Neural crest cell (in vitro differentiated cells): ENCODE measurements at regions not wholly inside any gene's neighbourhood (a gene's known extent, or its start where the extent isn't known, plus 50 kb on each side); places are given as distances from the start of the nearest gene placed in this dataset.

Experiments
- DNase-seq: peaks from one replicate; pipeline ENCODE4 v3.0.0; 2021; ENCODE audit warnings: low read depth, mixed read lengths, low spot score
- H3K27ac Mint-ChIP-seq: one replicate; pipeline ENCODE4 v1.8.0; 2021; ENCODE audit warnings: mild to moderate bottlenecking, mixed read lengths; ENCODE audit not compliant: unreplicated experiment
- H3K27me3 Mint-ChIP-seq: 2 replicates; pipeline ENCODE4 v1.8.0; 2021; ENCODE audit warnings: low read depth, mild to moderate bottlenecking, mixed read lengths
- H3K36me3 Mint-ChIP-seq: 2 replicates; pipeline ENCODE4 v1.8.0; 2021; ENCODE audit warnings: low read depth, mild to moderate bottlenecking, mixed read lengths
- H3K4me1 Mint-ChIP-seq: 2 replicates; pipeline ENCODE4 v1.8.0; 2021; ENCODE audit warnings: mixed read lengths
- H3K4me3 Mint-ChIP-seq: one replicate; pipeline ENCODE4 v1.8.0; 2021; ENCODE audit warnings: mild to moderate bottlenecking, mixed read lengths
- H3K9me3 Mint-ChIP-seq: 2 replicates; pipeline ENCODE4 v1.8.0; 2021; ENCODE audit warnings: mixed read lengths
- TF ChIP-seq, protein P1 (sequence below): fragments of 200-600 bp; sonication (generic); conservative IDR thresholded peaks from 2 replicates; pipeline ENCODE4 v1.5.0; 2021; ENCODE audit warnings: antibody characterized with exemption, mild to moderate bottlenecking

DNA sequence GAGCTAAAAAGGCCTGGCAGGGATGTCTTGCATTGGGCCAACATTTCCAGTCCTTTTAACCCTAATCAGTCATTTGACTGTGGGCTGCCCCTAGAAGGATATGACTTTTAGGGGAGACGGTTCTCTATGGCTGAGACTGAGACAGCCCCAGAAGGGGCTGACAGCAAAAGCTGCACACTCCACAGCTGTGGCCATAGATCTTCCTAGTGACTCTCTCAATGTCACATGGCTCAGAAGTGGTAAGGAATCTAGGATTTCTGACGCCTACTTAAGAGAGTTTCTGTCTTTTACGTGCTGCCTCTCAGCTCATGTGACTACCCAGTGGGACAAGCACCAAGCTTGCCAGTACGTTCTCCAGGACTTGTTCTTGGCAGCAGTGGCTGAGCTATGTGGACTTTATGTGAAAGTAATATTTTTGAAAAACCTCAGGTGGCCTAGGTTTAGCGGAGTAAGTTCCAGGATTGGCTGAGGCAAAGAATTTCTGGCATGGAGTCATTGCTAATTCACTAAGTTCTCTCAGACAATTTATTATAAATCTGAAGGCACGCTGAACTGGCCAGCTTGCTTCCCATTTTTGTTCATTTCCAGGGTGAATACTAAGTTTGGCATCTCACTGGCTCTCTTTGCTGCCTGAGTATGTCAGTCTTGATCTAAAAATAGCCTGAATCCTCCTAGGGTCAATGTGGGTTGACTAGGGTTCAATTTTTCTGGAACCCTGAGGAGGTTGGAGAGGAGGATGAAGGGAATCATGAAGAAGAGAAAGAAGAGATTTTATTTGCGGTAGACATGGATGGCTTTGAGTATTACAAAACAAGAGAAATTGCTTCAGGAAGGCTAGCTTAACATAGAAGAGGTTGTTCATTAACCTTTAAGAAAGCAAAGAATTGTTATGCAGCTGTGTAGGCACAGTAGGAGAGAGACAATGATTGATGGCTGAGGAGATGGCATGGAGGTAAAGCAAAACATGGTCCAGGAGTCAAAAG, 271.8 kb downstream of the AEBP2 start:
- no peaks in the 10 kb centered on the region for H3K4me1 Mint-ChIP-seq
- H3K36me3 Mint-ChIP-seq, result peaks cover 7% of the 10 kb centered on the region
- no peak for DNase-seq
- H3K27me3 Mint-ChIP-seq, result no peaks in the 10 kb centered on the region
- peaks cover 12% of the 10 kb centered on the region for H3K9me3 Mint-ChIP-seq
- TF ChIP-seq, protein P1, sequence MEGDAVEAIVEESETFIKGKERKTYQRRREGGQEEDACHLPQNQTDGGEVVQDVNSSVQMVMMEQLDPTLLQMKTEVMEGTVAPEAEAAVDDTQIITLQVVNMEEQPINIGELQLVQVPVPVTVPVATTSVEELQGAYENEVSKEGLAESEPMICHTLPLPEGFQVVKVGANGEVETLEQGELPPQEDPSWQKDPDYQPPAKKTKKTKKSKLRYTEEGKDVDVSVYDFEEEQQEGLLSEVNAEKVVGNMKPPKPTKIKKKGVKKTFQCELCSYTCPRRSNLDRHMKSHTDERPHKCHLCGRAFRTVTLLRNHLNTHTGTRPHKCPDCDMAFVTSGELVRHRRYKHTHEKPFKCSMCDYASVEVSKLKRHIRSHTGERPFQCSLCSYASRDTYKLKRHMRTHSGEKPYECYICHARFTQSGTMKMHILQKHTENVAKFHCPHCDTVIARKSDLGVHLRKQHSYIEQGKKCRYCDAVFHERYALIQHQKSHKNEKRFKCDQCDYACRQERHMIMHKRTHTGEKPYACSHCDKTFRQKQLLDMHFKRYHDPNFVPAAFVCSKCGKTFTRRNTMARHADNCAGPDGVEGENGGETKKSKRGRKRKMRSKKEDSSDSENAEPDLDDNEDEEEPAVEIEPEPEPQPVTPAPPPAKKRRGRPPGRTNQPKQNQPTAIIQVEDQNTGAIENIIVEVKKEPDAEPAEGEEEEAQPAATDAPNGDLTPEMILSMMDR, result no peak
- no peak overlapping the region for H3K4me3 Mint-ChIP-seq
- no peak overlapping the region for H3K27ac Mint-ChIP-seq

DNA sequence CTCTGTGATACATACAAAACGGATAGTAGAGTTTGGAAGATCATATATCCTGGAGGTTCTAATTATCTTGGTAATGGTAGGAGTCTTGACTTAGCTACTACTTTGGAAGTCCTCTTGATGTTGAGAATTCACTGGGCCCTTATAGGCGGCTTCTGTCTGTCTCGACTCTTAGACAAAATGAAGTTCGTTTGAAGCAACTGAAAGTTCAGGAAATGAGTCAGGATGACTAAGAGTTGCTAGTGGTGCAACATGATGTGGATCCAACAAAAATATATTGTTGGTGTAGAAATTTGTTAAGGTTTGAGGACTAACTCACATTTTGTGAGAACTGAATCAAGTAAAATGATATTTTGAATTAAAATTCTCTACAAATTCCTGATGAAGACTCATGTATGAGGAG, 272.7 kb downstream of the AEBP2 start:
- no peak overlapping the region for H3K4me3 Mint-ChIP-seq
- peaks cover 3% of the 10 kb centered on the region for H3K36me3 Mint-ChIP-seq
- no peak for DNase-seq
- TF ChIP-seq, protein P1, result no peak
- peaks cover 6% of the 10 kb centered on the region for H3K9me3 Mint-ChIP-seq
- no peaks in the 10 kb centered on the region for H3K4me1 Mint-ChIP-seq
- H3K27me3 Mint-ChIP-seq, result no peaks in the 10 kb centered on the region
- H3K27ac Mint-ChIP-seq, result no peak overlapping the region

DNA sequence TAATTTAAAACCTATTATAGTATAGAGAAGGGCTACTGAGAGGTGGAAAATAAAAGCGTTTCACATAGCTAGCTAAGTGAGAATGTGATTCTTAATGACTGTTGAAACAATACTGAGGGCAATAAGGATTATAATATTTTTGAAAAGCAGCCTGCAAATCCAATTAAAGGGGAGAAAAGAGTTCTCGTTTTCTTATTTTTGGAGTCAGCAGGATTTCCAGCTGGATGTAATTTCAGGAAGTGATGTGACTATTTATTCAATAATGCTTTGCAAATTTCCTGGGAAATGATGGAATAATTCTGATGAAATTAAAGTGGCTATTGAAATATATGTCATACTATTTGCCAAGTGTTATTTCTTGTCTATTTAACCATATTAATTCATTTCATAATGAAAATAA, 279.1 kb downstream of the AEBP2 start:
- no peaks in the 10 kb centered on the region for H3K9me3 Mint-ChIP-seq
- H3K27ac Mint-ChIP-seq, result no peak overlapping the region
- H3K4me1 Mint-ChIP-seq, result no peaks in the 10 kb centered on the region
- no peak overlapping the region for H3K4me3 Mint-ChIP-seq
- no peaks in the 10 kb centered on the region for H3K27me3 Mint-ChIP-seq
- H3K36me3 Mint-ChIP-seq, result no peaks in the 10 kb centered on the region
- no peak for DNase-seq
- TF ChIP-seq, protein P1, result no peak

DNA sequence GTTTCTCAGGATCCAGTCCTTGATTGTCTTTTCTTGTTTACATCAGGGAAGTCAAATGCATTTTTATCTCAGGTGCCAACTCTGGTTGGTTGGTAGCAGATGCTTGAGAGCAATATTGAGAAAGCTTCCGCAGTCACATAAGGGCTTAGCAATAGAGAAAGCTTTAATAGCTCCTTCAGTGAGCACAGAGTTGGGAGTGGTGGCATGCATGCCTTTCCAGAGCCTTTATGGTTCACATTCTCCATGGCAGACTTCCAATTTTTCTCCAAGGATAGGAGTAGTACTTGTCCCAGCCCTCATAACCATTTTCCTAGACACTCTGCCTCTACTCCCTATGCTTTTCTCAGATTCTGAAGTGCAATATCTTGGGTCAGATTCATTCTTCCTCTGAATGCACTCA, 280.4 kb downstream of the AEBP2 start:
- DNase-seq, result no peak
- Mint-ChIP-seq H3K4me1 (no peaks in the 10 kb centered on the region), H3K27ac (no peak overlapping the region), H3K36me3 (no peaks in the 10 kb centered on the region), H3K27me3 (no peaks in the 10 kb centered on the region), H3K4me3 (no peak overlapping the region), H3K9me3 (no peaks in the 10 kb centered on the region)
- TF ChIP-seq, protein P1, result no peak

DNA sequence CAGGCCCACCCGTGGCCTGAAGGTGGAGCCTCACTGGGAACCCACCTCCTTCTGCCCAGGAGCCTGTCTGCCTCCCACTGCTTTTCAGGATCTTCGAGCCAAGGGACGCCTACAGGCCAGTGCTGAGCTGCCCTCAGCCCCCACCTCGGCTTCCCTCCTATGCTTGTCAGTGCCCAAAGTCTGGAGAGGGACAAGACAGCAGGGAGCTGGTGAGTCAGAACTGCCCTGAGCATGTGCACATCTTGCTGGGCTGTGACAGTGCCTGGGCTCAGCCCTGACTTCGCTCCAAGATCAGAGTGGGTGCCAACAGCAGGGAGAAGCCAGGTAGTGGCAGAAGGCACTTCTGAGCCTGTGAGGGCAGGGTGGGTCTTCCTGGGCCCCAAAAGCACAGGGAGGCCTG, 286.8 kb downstream of the AEBP2 start:
- TF ChIP-seq, protein P1, result no peak
- DNase-seq, result no peak
- H3K9me3 Mint-ChIP-seq, result no peaks in the 10 kb centered on the region
- H3K27ac Mint-ChIP-seq, result no peak overlapping the region
- no peaks in the 10 kb centered on the region for H3K27me3 Mint-ChIP-seq
- H3K4me3 Mint-ChIP-seq, result no peak overlapping the region
- peaks cover 2% of the 10 kb centered on the region for H3K36me3 Mint-ChIP-seq
- no peaks in the 10 kb centered on the region for H3K4me1 Mint-ChIP-seq
